ENCODE measurements at regions not wholly inside any gene's neighbourhood (a gene's known extent, or its start where the extent isn't known, plus 50 kb on each side); places are given as distances from the start of the nearest gene placed in this dataset.

GRCh38 chr9:80516679-80517078 is 944.9 kb downstream of the TLE4 start:
- no peaks in the 10 kb centered on the region for H3K79me2 ChIP-seq (ENCODE audit: control insufficient read depth in 1 of 2, insufficient read depth in 2 of 2, low read length in 2 of 2)
- H4K91ac ChIP-seq (replicated peaks; ENCODE audit: insufficient read length, low read length), result no peak overlapping the region
- POLR2A ChIA-PET (ENCODE audit: partially characterized antibody), result no interaction called here
- H3K18ac ChIP-seq (ENCODE audit: extremely low read depth, low read length), result no peak overlapping the region
- 93% methylated on average over 3 of the region's 3 CpGs; no CpG with 5 or more reads in 1 of the 2 experiments for WGBS, 2 experiments (ENCODE audit: extremely low coverage in 1 of 2, insufficient coverage in 1 of 2, insufficient read length in 1 of 2, insufficient replicate concordance in 2 of 2, low coverage in 1 of 2, low lambda C conversion rate in 2 of 2, missing lambda C conversion rate in 1 of 2)
- H3K4me2 ChIP-seq (ENCODE audit: insufficient read depth in 1 of 2, low read depth in 2 of 2, low read length in 2 of 2), result no peak overlapping the region
- no peaks in the 10 kb centered on the region for H3K27me3 ChIP-seq (replicated peaks in 1 of 4; ENCODE audit: control insufficient read depth in 3 of 4, extremely low read depth in 1 of 4, insufficient read depth in 3 of 4, low read length in 3 of 4)
- H3K4ac ChIP-seq (replicated peaks; ENCODE audit: insufficient read length, low read depth, low read length), result no peak overlapping the region
- no peaks in the 10 kb centered on the region for H3K9me3 ChIP-seq (ENCODE audit: insufficient read depth in 2 of 2, low read depth in 1 of 2, low read length in 1 of 2)
- H2BK15ac ChIP-seq (ENCODE audit: low read length), result no peak overlapping the region
- no peak overlapping the region for H4K5ac ChIP-seq (ENCODE audit: insufficient read length, low read depth, low read length)
- peak; percentile 54; the same call in 1 of the 2 replicates for TF ChIP-seq MAFK (IDR thresholded peaks at IDR 0.05; ENCODE audit: low read depth, low read length)
- no peak for TF ChIP-seq HDAC2 (IDR thresholded peaks at IDR 0.05; ENCODE audit: borderline replicate concordance in 1 of 2, low read depth in 2 of 2, low read length in 2 of 2)
- H3K56ac ChIP-seq (replicated peaks; ENCODE audit: insufficient read length, low read depth, low read length), result no peak overlapping the region
- no peak overlapping the region for H2AK5ac ChIP-seq (ENCODE audit: low read depth, low read length)
- H4K8ac ChIP-seq (ENCODE audit: extremely low read depth, insufficient read depth, low read length), result no peak overlapping the region
- no peaks in the 10 kb centered on the region for H3K36me3 ChIP-seq (ENCODE audit: control insufficient read depth in 2 of 4, insufficient read depth in 4 of 4, low read length in 3 of 4)
- no peak overlapping the region for H2AFZ ChIP-seq (ENCODE audit: low read length)
- no peaks in the 10 kb centered on the region for H3K23me2 ChIP-seq (ENCODE audit: low read depth, low read length)
- H4K20me1 ChIP-seq (replicated peaks in 1 of 2; ENCODE audit: control insufficient read depth in 1 of 2, insufficient read depth in 2 of 2, low read length in 2 of 2), result no peaks in the 10 kb centered on the region
- H3K79me1 ChIP-seq (ENCODE audit: low read depth, low read length), result no peaks in the 10 kb centered on the region
- no peak overlapping the region for H2BK20ac ChIP-seq (ENCODE audit: low read length)
- no peak overlapping the region for H3K14ac ChIP-seq (ENCODE audit: insufficient read length)
- DNase-seq (ENCODE audit: low read depth in 1 of 2, low spot score in 2 of 2) (no peak), FAIRE-seq (no peak)
- no peaks in the 10 kb centered on the region for H3K4me1 ChIP-seq (replicated peaks in 1 of 4; ENCODE audit: control insufficient read depth in 3 of 4, insufficient read depth in 4 of 4, low read length in 3 of 4)
- no peak overlapping the region for H3K23ac ChIP-seq (ENCODE audit: insufficient read length)
- CTCF ChIA-PET (ENCODE audit: partially characterized antibody), result no interaction called here
- no peak overlapping the region for H3K27ac ChIP-seq (ENCODE audit: low read depth, low read length)
- no peak overlapping the region for H2BK120ac ChIP-seq (replicated peaks; ENCODE audit: low read depth, low read length)
- no peak overlapping the region for H2BK12ac ChIP-seq (ENCODE audit: low read depth, low read length)
- no peak overlapping the region for H2BK5ac ChIP-seq (ENCODE audit: low read depth, low read length)
- no peak overlapping the region for H3K9ac ChIP-seq (replicated peaks in 1 of 4; ENCODE audit: extremely low read depth in 1 of 4, low read depth in 3 of 4, low read length in 3 of 4)
- no peak overlapping the region for H3K4me3 ChIP-seq (ENCODE audit: extremely low read depth in 1 of 4, insufficient read depth in 2 of 4, low read depth in 3 of 4, low read length in 4 of 4)
